ENCODE measurements at regions not wholly inside any gene's neighbourhood (a gene's known extent, or its start where the extent isn't known, plus 50 kb on each side); places are given as distances from the start of the nearest gene placed in this dataset.
"Not testable (repeated sequence)": the region's sequence is repeated elsewhere in the genome, so short reads cannot be mapped to it uniquely, and the experiment has no call there.

GRCh38 chr3:72535772-72536171 lies 312.5 kb downstream of the SHQ1 start:
- no peak for DNase-seq (ENCODE audit: low read depth)

- DNase-seq (ENCODE audit: low read depth), result no peak
Observed at GRCh38 chr3:72533591-72534473, 314.4 kb downstream of the SHQ1 start.

GRCh38 chr3:72530426-72530825 lies 317.8 kb downstream of the SHQ1 start:
- DNase-seq (ENCODE audit: low read depth), result no peak

GRCh38 chr3:72529081-72529480 lies 319.2 kb downstream of the SHQ1 start:
- DNase-seq (ENCODE audit: low read depth), result no peak

GRCh38 chr3:72523429-72524151 lies 324.7 kb downstream of the SHQ1 start:
- DNase-seq (ENCODE audit: low read depth), result no peak

- DNase-seq (ENCODE audit: low read depth), result no peak
Observed at GRCh38 chr3:72520690-72521308, 327.4 kb downstream of the SHQ1 start.

- no peak for DNase-seq (ENCODE audit: low read depth)
Observed at GRCh38 chr3:72519946-72520604, 328.2 kb downstream of the SHQ1 start.

- no peak for DNase-seq (ENCODE audit: low read depth)
Observed at GRCh38 chr3:72517921-72518424, 330.3 kb downstream of the SHQ1 start.

GRCh38 chr3:72517336-72517735 lies 330.9 kb downstream of the SHQ1 start:
- no peak for DNase-seq (ENCODE audit: low read depth)

GRCh38 chr3:72516361-72516760 lies 331.9 kb downstream of the SHQ1 start:
- no peak for DNase-seq (ENCODE audit: low read depth)

GRCh38 chr3:72515941-72516340 lies 332.3 kb downstream of the SHQ1 start:
- DNase-seq (ENCODE audit: low read depth), result no peak

GRCh38 chr3:72515281-72515680 lies 333.0 kb downstream of the SHQ1 start:
- DNase-seq (ENCODE audit: low read depth), result no peak

- no peak for DNase-seq (ENCODE audit: low read depth)
Observed at GRCh38 chr3:72510247-72510646, 338.0 kb downstream of the SHQ1 start.

- no peak for DNase-seq (ENCODE audit: low read depth)
Observed at GRCh38 chr3:72505539-72506405, 342.5 kb downstream of the SHQ1 start.

- not testable (repeated sequence) for DNase-seq (ENCODE audit: low read depth)
Observed at GRCh38 chr3:72497501-72497900, 350.7 kb downstream of the SHQ1 start.

GRCh38 chr3:72496051-72496670 lies 352.1 kb downstream of the SHQ1 start:
- DNase-seq (ENCODE audit: low read depth), result no peak

GRCh38 chr3:72494626-72495025 lies 353.6 kb downstream of the SHQ1 start:
- DNase-seq (ENCODE audit: low read depth), result no peak

- no peak for DNase-seq (ENCODE audit: low read depth)
Observed at GRCh38 chr3:72494130-72494529, 354.1 kb downstream of the SHQ1 start.

- DNase-seq (ENCODE audit: low read depth), result no peak
Observed at GRCh38 chr3:72492240-72492639, 356.0 kb downstream of the SHQ1 start.

GRCh38 chr3:72490688-72491435 lies 357.4 kb downstream of the SHQ1 start:
- DNase-seq (ENCODE audit: low read depth), result no peak

Measured in stimulated activated CD4-positive, alpha-beta T cell treated with anti-CD3 and anti-CD28 coated beads, Interleukin-2, amount 100 ng/mL, for 4 hours (primary cell).